Hepatocyte (in vitro differentiated cells): ENCODE measurements at regions not wholly inside any gene's neighbourhood (a gene's known extent, or its start where the extent isn't known, plus 50 kb on each side); places are given as distances from the start of the nearest gene placed in this dataset.

ENCODE experiments used
- EZH2 ChIP-seq: fragments of 200-600 bp; sonication (generic); IDR thresholded peaks from 2 replicates; pipeline ENCODE4 v1.6.1; 2016; ENCODE audit warnings: antibody characterized with exemption, mild to moderate bottlenecking, borderline replicate concordance
- EZH2phosphoT487 ChIP-seq: fragments of 200-600 bp; sonication (generic); IDR thresholded peaks from one replicate; pipeline ENCODE4 v1.6.1; 2018; ENCODE audit warnings: antibody characterized with exemption, mild to moderate bottlenecking, low read depth, moderate library complexity; ENCODE audit not compliant: unreplicated experiment, severe bottlenecking
- TF ChIP-seq, protein P1 (sequence below): fragments of 200-600 bp; sonication (generic); IDR thresholded peaks from 2 replicates; pipeline ENCODE4 v1.5.1; 2016; ENCODE audit warnings: antibody characterized with exemption, mild to moderate bottlenecking; ENCODE audit not compliant: poor library complexity

DNA sequence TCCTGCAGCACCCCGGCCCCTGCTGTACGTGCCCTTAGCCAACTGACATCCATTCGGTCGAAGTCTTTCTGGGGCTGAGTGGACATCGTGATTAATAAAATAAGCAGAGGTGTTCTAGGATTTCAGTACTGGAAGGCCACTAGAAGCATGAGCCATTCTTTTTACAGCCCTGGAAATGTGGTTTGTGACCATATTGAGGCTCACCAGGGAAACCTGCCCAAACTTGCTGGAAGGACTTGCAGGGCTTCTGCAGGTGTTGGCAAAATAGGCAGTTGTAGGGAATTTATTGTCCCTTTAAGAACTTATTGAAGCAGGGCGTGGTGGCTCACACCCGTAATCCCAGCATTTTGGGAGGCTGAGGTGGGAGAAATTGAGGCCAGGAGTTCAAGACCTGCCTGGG is 80.8 kb downstream of the DOP1B start:
- TF ChIP-seq, protein P1, sequence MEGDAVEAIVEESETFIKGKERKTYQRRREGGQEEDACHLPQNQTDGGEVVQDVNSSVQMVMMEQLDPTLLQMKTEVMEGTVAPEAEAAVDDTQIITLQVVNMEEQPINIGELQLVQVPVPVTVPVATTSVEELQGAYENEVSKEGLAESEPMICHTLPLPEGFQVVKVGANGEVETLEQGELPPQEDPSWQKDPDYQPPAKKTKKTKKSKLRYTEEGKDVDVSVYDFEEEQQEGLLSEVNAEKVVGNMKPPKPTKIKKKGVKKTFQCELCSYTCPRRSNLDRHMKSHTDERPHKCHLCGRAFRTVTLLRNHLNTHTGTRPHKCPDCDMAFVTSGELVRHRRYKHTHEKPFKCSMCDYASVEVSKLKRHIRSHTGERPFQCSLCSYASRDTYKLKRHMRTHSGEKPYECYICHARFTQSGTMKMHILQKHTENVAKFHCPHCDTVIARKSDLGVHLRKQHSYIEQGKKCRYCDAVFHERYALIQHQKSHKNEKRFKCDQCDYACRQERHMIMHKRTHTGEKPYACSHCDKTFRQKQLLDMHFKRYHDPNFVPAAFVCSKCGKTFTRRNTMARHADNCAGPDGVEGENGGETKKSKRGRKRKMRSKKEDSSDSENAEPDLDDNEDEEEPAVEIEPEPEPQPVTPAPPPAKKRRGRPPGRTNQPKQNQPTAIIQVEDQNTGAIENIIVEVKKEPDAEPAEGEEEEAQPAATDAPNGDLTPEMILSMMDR, result no peak
- TF ChIP-seq EZH2 (no peak), EZH2phosphoT487 (no peak)
